ENCODE measurements at regions not wholly inside any gene's neighbourhood (a gene's known extent, or its start where the extent isn't known, plus 50 kb on each side); places are given as distances from the start of the nearest gene placed in this dataset.
"Not testable (repeated sequence)": the region's sequence is repeated elsewhere in the genome, so short reads cannot be mapped to it uniquely, and the experiment has no call there.

- Histone ChIP-seq H4K91ac (ENCODE audit: low read depth, low read length, poor library complexity) (no peak overlapping the region), H2AK5ac (ENCODE audit: low read depth, low read length) (no peak overlapping the region), H3K27me3 (ENCODE audit: control insufficient read depth in 3 of 3, insufficient read depth in 3 of 3, low read depth in 1 of 3, low read length in 3 of 3) (no peaks in the 10 kb centered on the region), H3K4me1 (ENCODE audit: control insufficient read depth in 2 of 2, insufficient read depth in 1 of 2, low read depth in 1 of 2, low read length in 2 of 2) (no peaks in the 10 kb centered on the region), H3K4me2 (ENCODE audit: insufficient read depth, low read length, poor library complexity, severe bottlenecking) (no peak overlapping the region), H3K36me3 (replicated peaks in 1 of 2; ENCODE audit: control insufficient read depth in 2 of 2, insufficient read depth in 2 of 2, low read length in 2 of 2) (no peaks in the 10 kb centered on the region), H3K14ac (ENCODE audit: low read length) (no peak overlapping the region), H3K27ac (replicated peaks; ENCODE audit: low read length) (no peak overlapping the region), H2BK12ac (ENCODE audit: low read length) (no peak overlapping the region), H3K4ac (ENCODE audit: low read length) (no peak overlapping the region), H2AFZ (ENCODE audit: low read length) (no peak overlapping the region), H3K4me3 (ENCODE audit: low read length in 2 of 2) (no peak overlapping the region), H3K9me3 (replicated peaks in 1 of 2; ENCODE audit: control insufficient read depth in 2 of 2, insufficient read depth in 1 of 2, low read depth in 1 of 2, low read length in 2 of 2) (peaks cover 0 to 7% of the 10 kb centered on the region in 2 donors), H2BK120ac (ENCODE audit: low read depth, low read length) (no peak overlapping the region), H3K23ac (ENCODE audit: low read depth, low read length, poor library complexity) (no peak overlapping the region), H3K9ac (ENCODE audit: low read depth, low read length, poor library complexity) (no peak overlapping the region), H3K18ac (ENCODE audit: low read length) (no peak overlapping the region), H2BK5ac (ENCODE audit: low read length) (no peak overlapping the region), H2BK15ac (ENCODE audit: low read length) (no peak overlapping the region), H3K79me1 (ENCODE audit: low read depth, low read length) (peaks cover 3% of the 10 kb centered on the region), H4K8ac (ENCODE audit: low read depth, low read length) (no peak overlapping the region)
- WGBS, 2 donors (ENCODE audit: extremely low coverage in 2 of 2, insufficient read length in 2 of 2, insufficient replicate concordance in 1 of 2): no CpG with 5 or more reads among the region's 2 CpGs
- no peak for DNase-seq (ENCODE audit: low spot score)
These were observed 933.0 kb upstream of the ZNF722 start for GRCh38 chr7:63065684-63066083.

- H4K8ac ChIP-seq (ENCODE audit: low read depth, low read length); H2BK120ac ChIP-seq (ENCODE audit: low read depth, low read length); H4K91ac ChIP-seq (ENCODE audit: low read depth, low read length, poor library complexity); H3K4me3 ChIP-seq (ENCODE audit: low read length in 2 of 2); H2BK5ac ChIP-seq (ENCODE audit: low read length); H3K9ac ChIP-seq (ENCODE audit: low read depth, low read length, poor library complexity); H2BK15ac ChIP-seq (ENCODE audit: low read length); H3K4ac ChIP-seq (ENCODE audit: low read length); H2AK5ac ChIP-seq (ENCODE audit: low read depth, low read length); H3K36me3 ChIP-seq (replicated peaks in 1 of 2; ENCODE audit: control insufficient read depth in 2 of 2, insufficient read depth in 2 of 2, low read length in 2 of 2); H3K14ac ChIP-seq (ENCODE audit: low read length); DNase-seq (ENCODE audit: low spot score); H2BK12ac ChIP-seq (ENCODE audit: low read length); H3K27me3 ChIP-seq (ENCODE audit: control insufficient read depth in 3 of 3, insufficient read depth in 3 of 3, low read depth in 1 of 3, low read length in 3 of 3); H3K23ac ChIP-seq (ENCODE audit: low read depth, low read length, poor library complexity); H3K4me1 ChIP-seq (ENCODE audit: control insufficient read depth in 2 of 2, insufficient read depth in 1 of 2, low read depth in 1 of 2, low read length in 2 of 2); H3K27ac ChIP-seq (replicated peaks; ENCODE audit: low read length); H3K79me1 ChIP-seq (ENCODE audit: low read depth, low read length); H3K18ac ChIP-seq (ENCODE audit: low read length); H3K9me3 ChIP-seq (replicated peaks in 1 of 2; ENCODE audit: control insufficient read depth in 2 of 2, insufficient read depth in 1 of 2, low read depth in 1 of 2, low read length in 2 of 2); H2AFZ ChIP-seq (ENCODE audit: low read length); H3K4me2 ChIP-seq (ENCODE audit: insufficient read depth, low read length, poor library complexity, severe bottlenecking): not testable (repeated sequence)
- no CpG with 5 or more reads among the region's 4 CpGs for WGBS, 2 donors (ENCODE audit: extremely low coverage in 2 of 2, insufficient read length in 2 of 2, insufficient replicate concordance in 1 of 2)
These were observed 932.4 kb upstream of the ZNF722 start for GRCh38 chr7:63066235-63066634.

GRCh38 chr7:63067897-63068585, 930.6 kb upstream of the ZNF722 start:
- H2BK15ac ChIP-seq (ENCODE audit: low read length): no peak overlapping the region

GRCh38 chr7:63070696-63071095, 928.0 kb upstream of the ZNF722 start:
- H3K9ac ChIP-seq (ENCODE audit: low read depth, low read length, poor library complexity): no peak overlapping the region

More at GRCh38 chr7:63067897-63068585, 930.6 kb upstream of the ZNF722 start:
- Histone ChIP-seq H3K4me3 (ENCODE audit: low read length in 2 of 2) (no peak overlapping the region), H3K4me2 (ENCODE audit: insufficient read depth, low read length, poor library complexity, severe bottlenecking) (no peak overlapping the region), H3K27ac (replicated peaks; ENCODE audit: low read length) (no peak overlapping the region), H2AK5ac (ENCODE audit: low read depth, low read length) (no peak overlapping the region), H3K9me3 (replicated peaks in 1 of 2; ENCODE audit: control insufficient read depth in 2 of 2, insufficient read depth in 1 of 2, low read depth in 1 of 2, low read length in 2 of 2) (peaks cover 0 to 24% of the 10 kb centered on the region in 2 donors), H3K36me3 (replicated peaks in 1 of 2; ENCODE audit: control insufficient read depth in 2 of 2, insufficient read depth in 2 of 2, low read length in 2 of 2) (no peaks in the 10 kb centered on the region), H3K9ac (ENCODE audit: low read depth, low read length, poor library complexity) (no peak overlapping the region), H3K27me3 (ENCODE audit: control insufficient read depth in 3 of 3, insufficient read depth in 3 of 3, low read depth in 1 of 3, low read length in 3 of 3) (no peaks in the 10 kb centered on the region), H4K91ac (ENCODE audit: low read depth, low read length, poor library complexity) (no peak overlapping the region), H3K14ac (ENCODE audit: low read length) (no peak overlapping the region), H2BK5ac (ENCODE audit: low read length) (no peak overlapping the region), H3K23ac (ENCODE audit: low read depth, low read length, poor library complexity) (no peak overlapping the region), H2BK120ac (ENCODE audit: low read depth, low read length) (no peak overlapping the region), H3K4ac (ENCODE audit: low read length) (no peak overlapping the region), H4K8ac (ENCODE audit: low read depth, low read length) (no peak overlapping the region), H2AFZ (ENCODE audit: low read length) (no peak overlapping the region), H3K79me1 (ENCODE audit: low read depth, low read length) (peaks cover 3% of the 10 kb centered on the region), H3K4me1 (ENCODE audit: control insufficient read depth in 2 of 2, insufficient read depth in 1 of 2, low read depth in 1 of 2, low read length in 2 of 2) (no peaks in the 10 kb centered on the region), H3K18ac (ENCODE audit: low read length) (no peak overlapping the region), H2BK12ac (ENCODE audit: low read length) (no peak overlapping the region)
- no CpG with 5 or more reads among the region's 42 CpGs for WGBS, 2 donors (ENCODE audit: extremely low coverage in 2 of 2, insufficient read length in 2 of 2, insufficient replicate concordance in 1 of 2)
- DNase-seq (ENCODE audit: low spot score): no peak

More at GRCh38 chr7:63070696-63071095, 928.0 kb upstream of the ZNF722 start:
- Histone ChIP-seq H3K23ac (ENCODE audit: low read depth, low read length, poor library complexity) (no peak overlapping the region), H3K18ac (ENCODE audit: low read length) (no peak overlapping the region), H2AFZ (ENCODE audit: low read length) (no peak overlapping the region), H4K8ac (ENCODE audit: low read depth, low read length) (no peak overlapping the region), H2BK120ac (ENCODE audit: low read depth, low read length) (no peak overlapping the region), H3K27me3 (ENCODE audit: control insufficient read depth in 3 of 3, insufficient read depth in 3 of 3, low read depth in 1 of 3, low read length in 3 of 3) (no peaks in the 10 kb centered on the region), H3K36me3 (replicated peaks in 1 of 2; ENCODE audit: control insufficient read depth in 2 of 2, insufficient read depth in 2 of 2, low read length in 2 of 2) (no peaks in the 10 kb centered on the region), H3K4me2 (ENCODE audit: insufficient read depth, low read length, poor library complexity, severe bottlenecking) (no peak overlapping the region), H2BK12ac (ENCODE audit: low read length) (no peak overlapping the region), H3K14ac (ENCODE audit: low read length) (no peak overlapping the region), H3K9me3 (replicated peaks in 1 of 2; ENCODE audit: control insufficient read depth in 2 of 2, insufficient read depth in 1 of 2, low read depth in 1 of 2, low read length in 2 of 2) (peaks cover 0 to 34% of the 10 kb centered on the region in 2 donors), H2BK15ac (ENCODE audit: low read length) (no peak overlapping the region), H3K79me1 (ENCODE audit: low read depth, low read length) (peaks cover 3% of the 10 kb centered on the region), H2AK5ac (ENCODE audit: low read depth, low read length) (no peak overlapping the region), H2BK5ac (ENCODE audit: low read length) (no peak overlapping the region), H3K4me3 (ENCODE audit: low read length in 2 of 2) (no peak overlapping the region), H3K4ac (ENCODE audit: low read length) (no peak overlapping the region), H3K4me1 (ENCODE audit: control insufficient read depth in 2 of 2, insufficient read depth in 1 of 2, low read depth in 1 of 2, low read length in 2 of 2) (no peaks in the 10 kb centered on the region), H4K91ac (ENCODE audit: low read depth, low read length, poor library complexity) (no peak overlapping the region), H3K27ac (replicated peaks; ENCODE audit: low read length) (no peak overlapping the region)
- DNase-seq (ENCODE audit: low spot score): no peak
- no CpG with 5 or more reads among the region's 6 CpGs for WGBS, 2 donors (ENCODE audit: extremely low coverage in 2 of 2, insufficient read length in 2 of 2, insufficient replicate concordance in 1 of 2)
